DOHH2 (cell line): ENCODE measurements at regions not wholly inside any gene's neighbourhood (a gene's known extent, or its start where the extent isn't known, plus 50 kb on each side); places are given as distances from the start of the nearest gene placed in this dataset.

Experiments used
- H3F3A ChIP-seq: fragments of 200-600 bp; sonication (generic), shearing (Covaris generic); 2 replicates; pipeline ENCODE4 v1.6.0; 2016; ENCODE audit warnings: antibody characterized with exemption, mild to moderate bottlenecking; ENCODE audit not compliant: control insufficient read depth, insufficient read depth
- H3K27ac ChIP-seq: fragments of 200-600 bp; sonication (generic); 2 replicates; pipeline ENCODE4 v1.5.1; 2014; ENCODE audit warnings: low read depth, mild to moderate bottlenecking, low read length, moderate library complexity
- H3K27me3 ChIP-seq: fragments of 200-600 bp; sonication (generic); 2 replicates; pipeline ENCODE4 v1.6.1; 2014; ENCODE audit warnings: mild to moderate bottlenecking, low read length, mixed read lengths; ENCODE audit not compliant: control insufficient read depth
- H3K36me3 ChIP-seq: fragments of 200-600 bp; sonication (generic); 2 replicates; pipeline ENCODE4 v1.6.1; 2014; ENCODE audit warnings: mild to moderate bottlenecking, low read length, moderate library complexity, mixed read lengths; ENCODE audit not compliant: control insufficient read depth
- H3K4me1 ChIP-seq: fragments of 200-600 bp; sonication (generic); 2 replicates; pipeline ENCODE4 v1.6.1; 2014; ENCODE audit warnings: mild to moderate bottlenecking, low read length, mixed read lengths; ENCODE audit not compliant: control insufficient read depth
- H3K4me2 ChIP-seq: fragments of 200-600 bp; sonication (generic); 2 replicates; pipeline ENCODE4 v1.6.0; 2014; ENCODE audit warnings: mild to moderate bottlenecking, low read length, moderate library complexity
- H3K4me3 ChIP-seq: fragments of 200-600 bp; sonication (generic); 2 replicates; pipeline ENCODE4 v1.5.1; 2014; ENCODE audit warnings: mild to moderate bottlenecking, low read length, mixed read lengths
- H3K79me2 ChIP-seq: fragments of 200-600 bp; sonication (generic); 2 replicates; pipeline ENCODE4 v1.6.1; 2014; ENCODE audit warnings: mild to moderate bottlenecking, low read length, mixed read lengths; ENCODE audit not compliant: control insufficient read depth
- H3K9me2 ChIP-seq: fragments of 200-600 bp; sonication (generic); replicated peaks from 2 replicates; pipeline ENCODE4 v1.6.1; 2014; ENCODE audit warnings: mild to moderate bottlenecking, low read length, mixed read lengths; ENCODE audit not compliant: control insufficient read depth
- H3K9me3 ChIP-seq: fragments of 200-600 bp; sonication (generic); 2 replicates; pipeline ENCODE4 v1.6.1; 2014; ENCODE audit warnings: antibody characterized with exemption, low read length, mixed read lengths; ENCODE audit not compliant: control insufficient read depth, insufficient read depth
- H4K20me1 ChIP-seq: fragments of 200-600 bp; sonication (generic); 2 replicates; pipeline ENCODE4 v1.6.0; 2014; ENCODE audit warnings: low read depth, mild to moderate bottlenecking, antibody characterized with exemption, low read length, moderate library complexity; ENCODE audit not compliant: control insufficient read depth, insufficient read depth
- CTCF ChIP-seq: fragments of 200-600 bp; sonication (generic); IDR thresholded peaks from one replicate; pipeline ENCODE4 v1.5.1; 2014; ENCODE audit warnings: antibody characterized with exemption, mild to moderate bottlenecking, low read depth, low read length; ENCODE audit not compliant: poor library complexity, severe bottlenecking
- EZH2phosphoT487 ChIP-seq: fragments of 200-600 bp; sonication (generic); IDR thresholded peaks from 2 replicates; pipeline ENCODE4 v1.6.1; 2017; ENCODE audit warnings: borderline replicate concordance, mild to moderate bottlenecking, antibody characterized with exemption, low read length, moderate library complexity, mixed read lengths

- TF ChIP-seq EZH2phosphoT487: no peak
- no peak for TF ChIP-seq CTCF
- Histone ChIP-seq H4K20me1 (no peaks in the 10 kb centered on the region), H3K4me1 (no peaks in the 10 kb centered on the region), H3F3A (no peaks in the 10 kb centered on the region), H3K9me2 (no peaks in the 10 kb centered on the region), H3K9me3 (no peaks in the 10 kb centered on the region), H3K4me2 (no peak overlapping the region), H3K36me3 (no peaks in the 10 kb centered on the region), H3K4me3 (no peak overlapping the region), H3K27ac (no peak overlapping the region), H3K79me2 (no peaks in the 10 kb centered on the region), H3K27me3 (no peaks in the 10 kb centered on the region)
These were observed 548.9 kb upstream of the SYT4 start for GRCh38 chr18:43826215-43826614.

- no peaks in the 10 kb centered on the region for H3K27me3 ChIP-seq
These were observed 550.0 kb upstream of the SYT4 start for GRCh38 chr18:43827311-43827710.

GRCh38 chr18:43830303-43830702, 553.0 kb upstream of the SYT4 start:
- Histone ChIP-seq H3K9me2 (no peaks in the 10 kb centered on the region), H3F3A (no peaks in the 10 kb centered on the region), H4K20me1 (no peaks in the 10 kb centered on the region), H3K4me2 (no peak overlapping the region), H3K4me1 (no peaks in the 10 kb centered on the region), H3K4me3 (no peak overlapping the region), H3K36me3 (no peaks in the 10 kb centered on the region), H3K9me3 (no peaks in the 10 kb centered on the region), H3K79me2 (no peaks in the 10 kb centered on the region), H3K27ac (no peak overlapping the region), H3K27me3 (no peaks in the 10 kb centered on the region)
- TF ChIP-seq EZH2phosphoT487: no peak
- no peak for TF ChIP-seq CTCF

More at GRCh38 chr18:43827311-43827710, 550.0 kb upstream of the SYT4 start:
- H3K9me3 ChIP-seq: no peaks in the 10 kb centered on the region
- H3K4me1 ChIP-seq: no peaks in the 10 kb centered on the region
- TF ChIP-seq EZH2phosphoT487: no peak
- TF ChIP-seq CTCF: no peak
- no peak overlapping the region for H3K4me2 ChIP-seq
- no peaks in the 10 kb centered on the region for H3K79me2 ChIP-seq
- no peaks in the 10 kb centered on the region for H4K20me1 ChIP-seq
- no peak overlapping the region for H3K4me3 ChIP-seq
- H3F3A ChIP-seq: no peaks in the 10 kb centered on the region
- no peaks in the 10 kb centered on the region for H3K36me3 ChIP-seq
- H3K27ac ChIP-seq: no peak overlapping the region
- no peaks in the 10 kb centered on the region for H3K9me2 ChIP-seq

- Histone ChIP-seq H3K9me3 (no peaks in the 10 kb centered on the region), H3K4me3 (no peak overlapping the region), H3K9me2 (no peaks in the 10 kb centered on the region), H3K4me1 (no peaks in the 10 kb centered on the region), H3K27me3 (no peaks in the 10 kb centered on the region), H3K79me2 (no peaks in the 10 kb centered on the region), H3K27ac (no peak overlapping the region), H3F3A (no peaks in the 10 kb centered on the region), H4K20me1 (no peaks in the 10 kb centered on the region), H3K4me2 (no peak overlapping the region), H3K36me3 (no peaks in the 10 kb centered on the region)
- TF ChIP-seq EZH2phosphoT487 (no peak), CTCF (no peak)
These were observed 553.7 kb upstream of the SYT4 start for GRCh38 chr18:43830947-43831346.
